ENCODE measurements at regions not wholly inside any gene's neighbourhood (a gene's known extent, or its start where the extent isn't known, plus 50 kb on each side); places are given as distances from the start of the nearest gene placed in this dataset.
"Not testable (repeated sequence)": the region's sequence is repeated elsewhere in the genome, so short reads cannot be mapped to it uniquely, and the experiment has no call there.

GRCh38 chr4:73348185-73348584 lies 55.9 kb upstream of the ALB start:
- POLR2A ChIA-PET, result no interaction called here
- H3K4me3 Mint-ChIP-seq, result no peak overlapping the region
- CTCF ChIA-PET, result no interaction called here
- H3K27me3 Mint-ChIP-seq, result peaks cover 2% of the 10 kb centered on the region
- no peak overlapping the region for H3K27ac Mint-ChIP-seq
- no peaks in the 10 kb centered on the region for H3K4me1 Mint-ChIP-seq
- no peaks in the 10 kb centered on the region for H3K36me3 Mint-ChIP-seq (ENCODE audit: low read depth)
- no peak for DNase-seq
- no peaks in the 10 kb centered on the region for H3K9me3 Mint-ChIP-seq

GRCh38 chr4:73347497-73347896 lies 56.6 kb upstream of the ALB start:
- ChIA-PET CTCF (no interaction called here), POLR2A (no interaction called here)
- Mint-ChIP-seq H3K27ac (no peak overlapping the region), H3K36me3 (ENCODE audit: low read depth) (no peaks in the 10 kb centered on the region), H3K4me3 (no peak overlapping the region), H3K9me3 (no peaks in the 10 kb centered on the region), H3K4me1 (no peaks in the 10 kb centered on the region), H3K27me3 (peaks cover 2% of the 10 kb centered on the region)
- DNase-seq, result no peak

- no peaks in the 10 kb centered on the region for H3K4me1 Mint-ChIP-seq
- no peak for DNase-seq
- ChIA-PET CTCF (interaction anchor here (0.7 kb wide), 1 partner anchor 31 kb away, joined by 3 read pairs; no protein-coding TSS in a partner anchor), POLR2A (no interaction called here)
- H3K27me3 Mint-ChIP-seq, result peaks cover 2% of the 10 kb centered on the region
- H3K4me3 Mint-ChIP-seq, result no peak overlapping the region
- H3K36me3 Mint-ChIP-seq (ENCODE audit: low read depth), result no peaks in the 10 kb centered on the region
- no peaks in the 10 kb centered on the region for H3K9me3 Mint-ChIP-seq
- no peak overlapping the region for H3K27ac Mint-ChIP-seq
Observed at GRCh38 chr4:73345399-73345975, 58.6 kb upstream of the ALB start.

- POLR2A ChIA-PET, result no interaction called here
- peaks cover 2% of the 10 kb centered on the region for H3K27me3 Mint-ChIP-seq
- H3K4me1 Mint-ChIP-seq, result no peaks in the 10 kb centered on the region
- H3K36me3 Mint-ChIP-seq (ENCODE audit: low read depth), result no peaks in the 10 kb centered on the region
- H3K9me3 Mint-ChIP-seq, result no peaks in the 10 kb centered on the region
- no peak overlapping the region for H3K4me3 Mint-ChIP-seq
- no peak for DNase-seq
- H3K27ac Mint-ChIP-seq, result no peak overlapping the region
- CTCF ChIA-PET, result no interaction called here
Observed at GRCh38 chr4:73344106-73344505, 60.0 kb upstream of the ALB start.

GRCh38 chr4:73343432-73343831 lies 60.7 kb upstream of the ALB start:
- H3K4me1 Mint-ChIP-seq, result no peaks in the 10 kb centered on the region
- ChIA-PET CTCF (no interaction called here), POLR2A (no interaction called here)
- DNase-seq, result no peak
- peaks cover 2% of the 10 kb centered on the region for H3K27me3 Mint-ChIP-seq
- H3K9me3 Mint-ChIP-seq, result no peaks in the 10 kb centered on the region
- no peak overlapping the region for H3K4me3 Mint-ChIP-seq
- H3K36me3 Mint-ChIP-seq (ENCODE audit: low read depth), result no peaks in the 10 kb centered on the region
- no peak overlapping the region for H3K27ac Mint-ChIP-seq

- peak; percentile 7 for DNase-seq
- no peaks in the 10 kb centered on the region for H3K4me1 Mint-ChIP-seq
- H3K27me3 Mint-ChIP-seq, result peaks cover 4% of the 10 kb centered on the region
- H3K4me3 Mint-ChIP-seq, result no peak overlapping the region
- no peaks in the 10 kb centered on the region for H3K36me3 Mint-ChIP-seq (ENCODE audit: low read depth)
- no peak overlapping the region for H3K27ac Mint-ChIP-seq
- ChIA-PET CTCF (no interaction called here), POLR2A (interaction anchor here (0.6 kb wide), 1 partner anchor 18 kb away, joined by 3 read pairs; no protein-coding TSS in a partner anchor)
- H3K9me3 Mint-ChIP-seq, result no peaks in the 10 kb centered on the region
Observed at GRCh38 chr4:73341454-73341853, 62.6 kb upstream of the ALB start.

GRCh38 chr4:73340917-73341316 lies 63.2 kb upstream of the ALB start:
- no peak for DNase-seq
- H3K36me3 Mint-ChIP-seq (ENCODE audit: low read depth), result no peaks in the 10 kb centered on the region
- no peak overlapping the region for H3K4me3 Mint-ChIP-seq
- no peak overlapping the region for H3K27ac Mint-ChIP-seq
- H3K4me1 Mint-ChIP-seq, result no peaks in the 10 kb centered on the region
- no peaks in the 10 kb centered on the region for H3K9me3 Mint-ChIP-seq
- ChIA-PET POLR2A (interaction anchor here (0.6 kb wide), 1 partner anchor 18 kb away, joined by 3 read pairs; no protein-coding TSS in a partner anchor), CTCF (no interaction called here)
- H3K27me3 Mint-ChIP-seq, result peaks cover 4% of the 10 kb centered on the region

- H3K4me3 Mint-ChIP-seq, result no peak overlapping the region
- DNase-seq, result no peak
- ChIA-PET CTCF (no interaction called here), POLR2A (no interaction called here)
- H3K36me3 Mint-ChIP-seq (ENCODE audit: low read depth), result no peaks in the 10 kb centered on the region
- no peaks in the 10 kb centered on the region for H3K4me1 Mint-ChIP-seq
- no peaks in the 10 kb centered on the region for H3K9me3 Mint-ChIP-seq
- H3K27me3 Mint-ChIP-seq, result peaks cover 2% of the 10 kb centered on the region
- no peak overlapping the region for H3K27ac Mint-ChIP-seq
Observed at GRCh38 chr4:73335679-73336078, 68.4 kb upstream of the ALB start.

GRCh38 chr4:73332012-73332411 lies 72.1 kb upstream of the ALB start:
- H3K4me3 Mint-ChIP-seq; POLR2A ChIA-PET; H3K27ac Mint-ChIP-seq; H3K36me3 Mint-ChIP-seq (ENCODE audit: low read depth); H3K4me1 Mint-ChIP-seq; H3K9me3 Mint-ChIP-seq; DNase-seq; H3K27me3 Mint-ChIP-seq; CTCF ChIA-PET: not testable (repeated sequence)

- no peak for DNase-seq
- Mint-ChIP-seq H3K27me3 (no peaks in the 10 kb centered on the region), H3K4me1 (no peaks in the 10 kb centered on the region), H3K27ac (no peak overlapping the region), H3K9me3 (no peaks in the 10 kb centered on the region), H3K4me3 (no peak overlapping the region), H3K36me3 (ENCODE audit: low read depth) (no peaks in the 10 kb centered on the region)
- CTCF ChIA-PET, result no interaction called here
- POLR2A ChIA-PET, result no interaction called here
Observed at GRCh38 chr4:73329300-73329699, 70.7 kb upstream of the ANKRD17 start.

GRCh38 chr4:73325776-73326175 lies 67.2 kb upstream of the ANKRD17 start:
- H3K36me3 Mint-ChIP-seq (ENCODE audit: low read depth); H3K4me1 Mint-ChIP-seq; H3K27me3 Mint-ChIP-seq; H3K27ac Mint-ChIP-seq; POLR2A ChIA-PET; DNase-seq; H3K9me3 Mint-ChIP-seq; H3K4me3 Mint-ChIP-seq: not testable (repeated sequence)
- CTCF ChIA-PET, result interaction anchor here (1.3 kb wide), 1 partner anchor 11 kb away, joined by 4 read pairs; no protein-coding TSS in a partner anchor

- H3K4me1 Mint-ChIP-seq, result no peaks in the 10 kb centered on the region
- no peaks in the 10 kb centered on the region for H3K27me3 Mint-ChIP-seq
- H3K36me3 Mint-ChIP-seq (ENCODE audit: low read depth), result no peaks in the 10 kb centered on the region
- POLR2A ChIA-PET, result no interaction called here
- no peak overlapping the region for H3K4me3 Mint-ChIP-seq
- CTCF ChIA-PET, result no interaction called here
- H3K27ac Mint-ChIP-seq, result no peak overlapping the region
- no peak for DNase-seq
- peaks cover 7% of the 10 kb centered on the region for H3K9me3 Mint-ChIP-seq
Observed at GRCh38 chr4:73317092-73317491, 58.5 kb upstream of the ANKRD17 start.

GRCh38 chr4:73315091-73315490 lies 56.5 kb upstream of the ANKRD17 start:
- no peaks in the 10 kb centered on the region for H3K4me1 Mint-ChIP-seq
- ChIA-PET CTCF (interaction anchor here (0.6 to 1.9 kb wide), 2 partner anchors 11 to 30 kb away, joined by 3 to 4 read pairs; no protein-coding TSS in a partner anchor), POLR2A (no interaction called here)
- no peaks in the 10 kb centered on the region for H3K9me3 Mint-ChIP-seq
- H3K4me3 Mint-ChIP-seq, result no peak overlapping the region
- DNase-seq, result no peak
- no peaks in the 10 kb centered on the region for H3K27me3 Mint-ChIP-seq
- H3K36me3 Mint-ChIP-seq (ENCODE audit: low read depth), result no peaks in the 10 kb centered on the region
- no peak overlapping the region for H3K27ac Mint-ChIP-seq

- no peak for DNase-seq
- Mint-ChIP-seq H3K4me1 (no peaks in the 10 kb centered on the region), H3K4me3 (no peak overlapping the region), H3K27me3 (peaks cover 2% of the 10 kb centered on the region), H3K36me3 (ENCODE audit: low read depth) (no peaks in the 10 kb centered on the region), H3K9me3 (no peaks in the 10 kb centered on the region), H3K27ac (no peak overlapping the region)
- POLR2A ChIA-PET, result no interaction called here
- CTCF ChIA-PET, result interaction anchor here (0.7 kb wide), 1 partner anchor 133 kb away, joined by 3 read pairs; no protein-coding TSS in a partner anchor
Observed at GRCh38 chr4:73312967-73313366, 54.4 kb upstream of the ANKRD17 start.

Measured in activated CD4-positive, alpha-beta T cell treated with anti-CD3 and anti-CD28 coated beads, Interleukin-2, amount 10 ng/mL, durations not matched to agents 7 days and 5 days (primary cell).